CD4-positive, alpha-beta T cell treated with Interleukin-6 for 4 hours (primary cell): ENCODE measurements at regions not wholly inside any gene's neighbourhood (a gene's known extent, or its start where the extent isn't known, plus 50 kb on each side); places are given as distances from the start of the nearest gene placed in this dataset.

ENCODE experiments used
- DNase-seq: peaks from one replicate; pipeline ENCODE4 v3.0.0-alpha.2; 2020; ENCODE audit warnings: mixed read lengths

DNA sequence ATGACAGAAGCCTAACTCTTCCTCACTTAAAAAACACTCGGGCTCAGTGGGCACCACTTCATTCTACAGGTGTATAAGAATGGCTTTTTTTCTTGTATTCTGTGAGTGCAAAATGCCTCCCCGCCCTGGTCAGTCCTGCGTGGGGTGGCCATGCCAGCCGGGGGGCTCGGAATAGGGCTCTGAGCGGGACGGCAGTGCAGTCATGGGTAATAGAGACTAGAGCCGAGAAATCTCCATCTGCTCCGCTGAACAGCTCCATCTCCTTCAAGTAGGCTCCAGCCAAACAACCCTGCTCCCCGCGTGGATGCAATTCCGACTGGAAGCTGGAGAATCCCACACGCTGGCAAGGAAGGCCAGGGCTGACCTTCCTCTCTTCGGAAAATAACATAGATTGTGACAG, 317.0 kb upstream of the IRX4 start:
- DNase-seq, result no peak

GRCh38 chr5:2196989-2197619, 314.4 kb upstream of the IRX4 start:
- no peak for DNase-seq

GRCh38 chr5:2196416-2196815, 313.7 kb upstream of the IRX4 start:
- no peak for DNase-seq

DNA sequence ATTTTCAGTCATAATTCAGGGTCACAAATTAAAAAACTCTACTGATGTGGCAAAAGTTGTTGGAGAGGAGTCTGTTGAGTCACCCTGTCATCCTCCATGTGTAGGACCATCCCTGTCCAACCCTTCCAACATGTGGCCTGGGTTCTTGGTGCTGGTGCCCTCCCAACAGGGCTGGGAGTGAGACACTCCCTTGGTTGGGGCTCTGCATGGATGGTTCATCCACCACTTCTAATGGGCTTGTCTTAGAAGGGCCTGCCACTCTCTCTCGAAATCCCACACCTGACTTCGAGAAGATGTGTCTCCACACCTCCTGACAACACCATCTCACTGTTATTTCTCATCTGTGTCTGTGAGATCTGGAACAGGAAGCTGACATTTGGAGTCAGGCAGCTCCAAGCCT, 312.2 kb upstream of the IRX4 start:
- DNase-seq, result no peak

DNA sequence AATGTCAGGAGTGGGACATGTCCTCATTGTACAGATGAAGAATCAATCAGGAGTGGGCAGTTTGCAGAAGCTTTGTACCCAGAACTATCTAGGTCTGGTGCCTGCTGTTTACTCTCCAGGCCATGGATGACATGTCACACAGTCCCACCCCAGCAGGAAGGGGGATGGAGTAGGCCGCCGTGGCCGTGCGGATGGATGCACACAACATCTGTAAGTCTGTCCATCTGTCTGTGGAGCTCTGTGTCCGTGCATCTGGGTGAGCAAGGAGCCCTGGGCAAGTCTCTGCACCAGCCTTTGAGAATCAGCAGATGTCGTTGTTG, 311.5 kb upstream of the IRX4 start:
- DNase-seq, result no peak

DNA sequence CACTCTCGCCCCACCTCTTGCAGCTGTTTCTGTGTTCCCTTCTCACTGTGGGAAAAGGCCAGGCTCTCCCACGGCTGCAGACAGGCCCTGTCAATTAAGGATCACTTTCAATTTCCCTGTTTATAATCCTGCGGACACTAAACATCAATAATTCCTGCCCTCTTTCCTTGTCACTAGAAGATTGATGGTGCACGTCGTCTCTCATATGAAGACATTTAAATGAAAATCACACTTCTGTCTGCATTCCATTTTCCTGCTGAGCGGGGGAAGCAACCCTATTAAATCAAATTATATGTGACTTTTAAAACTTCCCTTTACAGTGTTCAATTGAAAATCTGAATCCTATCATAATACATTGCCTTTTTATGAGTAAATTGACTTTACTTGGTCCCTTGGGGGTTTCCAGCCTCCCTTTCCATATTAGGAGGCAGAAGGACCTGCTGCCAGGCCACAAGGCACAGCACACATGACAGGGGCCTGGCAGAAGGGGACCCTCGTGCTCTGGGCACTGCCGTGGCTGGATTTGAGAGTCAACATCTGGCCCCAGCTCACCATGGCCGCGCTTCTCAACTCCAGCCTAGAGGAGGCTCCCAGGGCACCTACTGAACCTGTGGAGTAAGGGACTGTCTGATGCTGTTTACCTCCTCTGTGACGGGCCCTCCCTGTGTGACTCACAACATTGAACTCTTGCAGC, 311.0 kb upstream of the IRX4 start:
- no peak for DNase-seq

DNA sequence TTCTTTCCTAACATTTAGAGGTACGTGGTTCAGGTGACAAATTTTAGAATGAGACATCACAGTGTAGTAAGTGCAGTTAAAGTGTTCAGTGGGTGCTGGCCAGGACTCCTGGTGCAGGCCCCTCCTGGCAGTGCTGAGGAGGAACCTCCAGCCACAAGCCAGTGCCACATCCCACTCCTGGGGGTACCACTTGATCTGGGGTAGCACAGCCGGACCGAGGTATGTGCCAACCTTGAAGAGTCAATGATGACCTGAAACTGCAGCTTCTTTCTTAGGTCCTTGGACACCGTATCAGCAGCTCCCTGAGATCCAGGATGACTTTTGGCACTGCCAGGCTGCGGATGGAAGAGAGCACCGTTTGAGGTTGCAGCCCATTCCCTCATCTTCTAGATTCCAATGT, 310.4 kb upstream of the IRX4 start:
- DNase-seq, result no peak

GRCh38 chr5:2192496-2192895, 309.8 kb upstream of the IRX4 start:
- no peak for DNase-seq

DNA sequence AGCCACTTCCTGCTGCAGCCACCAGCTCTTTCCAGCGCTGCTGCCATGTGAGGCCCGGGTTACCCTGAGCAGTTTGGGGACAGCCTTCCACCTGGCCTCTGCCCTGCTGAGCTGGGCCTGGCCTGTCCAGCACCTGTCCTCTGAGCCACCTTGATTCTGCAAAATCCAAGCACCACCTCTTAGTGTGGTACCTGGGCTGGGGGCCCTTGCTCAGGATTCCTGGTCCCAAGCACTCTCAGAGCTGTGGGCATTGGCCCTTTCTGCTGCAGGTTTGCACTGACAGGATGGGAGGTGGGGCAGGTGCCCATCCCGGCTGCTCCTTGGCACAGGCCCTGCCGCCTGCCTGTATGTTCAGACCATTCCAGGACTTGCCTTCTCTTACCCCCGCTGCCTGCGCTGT, 309.2 kb upstream of the IRX4 start:
- DNase-seq, result no peak

DNA sequence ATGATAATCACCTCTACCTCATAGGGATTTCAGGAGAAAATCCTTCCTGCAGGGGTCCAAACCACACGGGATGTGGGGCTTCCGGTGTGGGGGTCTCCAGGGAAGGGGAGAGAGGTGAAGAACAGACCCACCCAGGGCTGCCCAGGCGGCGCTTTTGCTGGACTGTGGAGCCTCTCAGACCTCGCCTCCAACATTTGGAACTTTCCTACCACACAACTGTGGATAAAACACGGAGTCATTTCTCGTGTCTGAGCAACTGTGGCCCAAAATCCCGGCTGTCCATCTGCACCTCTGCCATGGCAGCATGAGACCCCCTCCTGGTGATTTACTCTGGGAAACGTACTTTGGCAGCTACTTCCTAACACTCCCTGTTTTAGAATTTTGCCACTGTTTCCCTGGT, 307.8 kb upstream of the IRX4 start:
- DNase-seq, result no peak

GRCh38 chr5:2188661-2189060, 305.9 kb upstream of the IRX4 start:
- DNase-seq, result no peak

DNA sequence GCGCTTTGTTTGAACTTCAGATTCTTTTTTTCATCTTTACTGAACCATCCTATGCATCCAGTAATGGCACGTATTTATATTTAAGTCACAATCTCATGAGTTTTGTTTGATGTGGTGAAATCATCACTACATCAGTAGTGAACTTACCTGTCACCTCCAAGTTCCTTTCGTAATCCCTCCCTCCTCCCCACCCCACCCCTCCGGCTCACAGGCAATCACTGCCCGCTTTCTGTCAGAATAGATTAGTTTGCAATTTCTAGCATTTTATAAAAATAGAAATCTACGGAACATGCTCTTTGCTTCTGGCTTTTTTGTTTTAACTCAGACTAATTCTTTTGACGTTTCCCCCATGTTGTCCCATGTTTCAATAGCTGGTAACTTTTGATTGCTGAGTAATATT, 305.4 kb upstream of the IRX4 start:
- no peak for DNase-seq

- DNase-seq, result no peak
These were observed 305.0 kb upstream of the IRX4 start for GRCh38 chr5:2187687-2188086.

- DNase-seq, result no peak
These were observed 304.4 kb upstream of the IRX4 start for GRCh38 chr5:2187156-2187555.

- no peak for DNase-seq
These were observed 303.8 kb upstream of the IRX4 start for GRCh38 chr5:2186472-2187015.

- DNase-seq, result no peak
These were observed 303.1 kb upstream of the IRX4 start for GRCh38 chr5:2185646-2186471.

DNA sequence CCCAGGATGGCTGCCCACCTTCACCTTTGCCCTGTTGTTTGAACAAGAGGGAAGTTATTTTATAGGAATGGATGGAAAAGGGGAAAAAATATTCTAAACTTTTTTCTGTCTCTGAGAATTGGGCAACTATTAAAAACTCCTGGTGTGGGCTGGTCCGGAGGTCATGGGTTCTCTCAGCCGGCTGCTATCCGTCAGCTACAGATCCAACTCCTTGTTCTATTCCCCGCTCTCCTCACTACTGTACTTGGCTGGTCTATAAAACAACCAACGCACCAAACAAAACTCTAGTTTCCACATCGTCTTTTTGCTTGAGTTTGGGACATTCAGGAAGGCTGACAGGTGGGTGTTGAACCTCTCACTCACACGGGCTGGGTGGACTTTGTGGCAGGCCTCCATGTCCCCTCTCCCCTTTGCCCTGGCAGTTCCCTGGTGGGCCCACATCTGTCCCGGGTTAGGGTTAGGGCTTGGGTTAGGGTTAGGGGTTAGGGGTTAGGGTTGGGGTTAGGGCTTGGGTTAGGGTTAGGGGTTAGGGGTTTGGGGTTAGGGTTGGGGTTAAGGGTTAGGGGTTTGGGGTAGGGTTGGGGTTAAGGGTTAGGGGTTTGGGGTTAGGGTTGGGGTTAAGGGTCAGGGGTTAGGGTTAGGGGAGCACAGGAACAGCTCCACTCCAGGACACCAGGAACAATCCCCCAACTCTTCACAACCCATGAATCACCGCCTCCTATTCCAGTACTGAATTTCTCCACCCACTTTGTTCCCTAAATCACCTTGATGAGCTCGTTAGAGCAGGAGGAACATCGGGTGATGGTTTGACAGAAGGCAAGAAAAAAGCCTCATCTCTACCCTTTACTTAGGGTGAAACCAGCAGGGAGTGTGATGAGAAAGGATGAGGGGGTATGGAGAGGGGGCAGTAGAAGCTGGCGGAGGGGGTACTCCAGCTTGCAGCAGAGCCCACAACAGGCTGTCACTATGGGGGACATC, 302.1 kb upstream of the IRX4 start:
- DNase-seq, result no peak

- no peak for DNase-seq
These were observed 301.3 kb upstream of the IRX4 start for GRCh38 chr5:2184026-2184366.

GRCh38 chr5:2183154-2184025, 300.7 kb upstream of the IRX4 start:
- DNase-seq, result no peak

DNA sequence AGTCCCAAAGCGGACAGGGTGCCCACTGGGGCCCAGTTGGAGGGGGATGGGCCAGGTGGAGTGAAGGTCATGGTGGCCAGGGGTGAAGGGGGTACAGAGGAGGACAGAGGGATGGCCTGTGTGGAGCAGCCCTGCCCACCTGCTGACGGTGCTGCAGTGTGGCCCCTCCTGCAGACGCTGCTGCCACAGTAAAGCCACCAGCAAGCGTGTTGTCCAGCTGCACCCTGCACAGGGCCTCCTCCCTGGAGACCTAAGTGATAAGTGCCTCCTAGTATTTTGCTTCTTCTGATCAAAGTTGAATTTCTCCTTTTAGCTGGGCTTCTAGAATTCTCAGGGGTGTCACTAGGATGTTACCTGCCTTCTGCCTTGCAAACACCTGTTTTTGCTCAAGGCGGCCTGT, 299.3 kb upstream of the IRX4 start:
- DNase-seq, result no peak

- no peak for DNase-seq
These were observed 298.8 kb upstream of the IRX4 start for GRCh38 chr5:2181557-2181956.

- no peak for DNase-seq
These were observed 298.4 kb upstream of the IRX4 start for GRCh38 chr5:2181149-2181548.
